Stimulated activated CD8-positive, alpha-beta memory T cell treated with anti-CD3 and anti-CD28 coated beads, Interleukin-2, amount 100 ng/mL, for 48 hours (primary cell): ENCODE measurements at regions not wholly inside any gene's neighbourhood (a gene's known extent, or its start where the extent isn't known, plus 50 kb on each side); places are given as distances from the start of the nearest gene placed in this dataset.
"Not testable (repeated sequence)": the region's sequence is repeated elsewhere in the genome, so short reads cannot be mapped to it uniquely, and the experiment has no call there.

ENCODE experiments used
- DNase-seq, 2 donors: peaks; one replicate each; pipeline ENCODE4 v3.0.0-alpha.2; 2020; ENCODE audit warnings: low read depth in 2 of 2

GRCh38 chr2:117359266-117359914, 455.1 kb upstream of the DDX18 start:
- no peak for DNase-seq

GRCh38 chr2:117360586-117360985, 453.9 kb upstream of the DDX18 start:
- DNase-seq: no peak

GRCh38 chr2:117378653-117379052, 435.8 kb upstream of the DDX18 start:
- no peak for DNase-seq

DNA sequence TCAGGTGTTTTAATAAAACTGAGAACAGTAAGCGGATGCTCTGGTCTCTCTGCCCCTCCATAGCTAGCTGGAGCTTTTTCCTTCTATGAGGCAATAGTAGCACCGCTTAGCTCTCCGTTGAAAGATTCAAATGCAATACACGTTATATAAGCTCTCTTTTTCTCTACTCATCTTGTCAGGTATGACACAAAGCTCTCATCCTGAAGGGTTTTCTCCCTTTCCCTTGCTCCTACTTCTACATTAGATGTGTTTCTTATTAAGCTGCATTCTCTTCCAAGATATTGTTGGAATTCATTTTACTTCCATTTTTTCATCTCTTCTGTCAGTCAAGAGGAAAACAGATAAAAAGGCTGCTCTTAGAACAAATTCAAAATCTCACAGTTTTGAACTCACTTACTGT, 434.6 kb upstream of the DDX18 start:
- no peak for DNase-seq

DNA sequence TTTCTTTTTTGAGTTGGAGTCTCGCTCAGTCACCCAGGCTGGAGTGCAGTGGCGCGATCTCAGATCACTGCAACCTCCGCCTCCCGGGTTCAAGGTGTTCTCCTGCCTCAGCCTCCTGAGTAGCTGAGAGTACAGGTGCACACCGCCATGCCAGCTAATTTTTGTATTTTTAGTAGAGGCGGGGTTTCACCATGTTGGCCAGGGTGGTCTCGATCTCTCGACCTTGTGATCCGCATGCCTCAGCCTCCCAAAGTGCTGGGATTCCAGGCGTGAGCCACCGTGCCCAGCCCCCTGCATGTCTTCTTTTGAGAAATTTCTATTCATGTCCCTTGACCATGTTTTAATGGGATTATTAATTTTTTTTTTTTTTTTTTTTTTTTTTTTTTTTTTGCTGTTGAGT, 430.5 kb upstream of the DDX18 start:
- not testable (repeated sequence) for DNase-seq

- no peak for DNase-seq
Observed at GRCh38 chr2:117396161-117396560, 418.3 kb upstream of the DDX18 start.

DNA sequence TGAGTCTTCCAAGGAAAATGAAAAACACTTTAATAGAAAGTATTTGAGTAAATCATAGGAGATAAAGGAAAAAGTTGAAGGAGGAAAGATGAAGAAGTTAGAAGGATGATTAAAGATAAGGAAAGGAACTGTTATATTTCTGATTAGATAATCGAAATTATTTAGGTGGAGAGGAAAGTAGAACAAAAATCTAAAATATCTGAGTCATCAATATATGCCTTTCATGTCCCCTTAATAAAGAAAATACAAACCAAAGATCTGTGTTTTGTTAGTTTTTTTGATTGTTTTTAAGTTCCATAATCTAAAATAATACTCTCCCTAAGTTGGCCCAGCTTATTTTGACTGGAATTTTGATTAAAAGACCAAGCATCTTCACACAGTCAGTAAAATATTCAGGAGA, 412.9 kb upstream of the DDX18 start:
- no peak for DNase-seq

GRCh38 chr2:117406443-117406842, 408.0 kb upstream of the DDX18 start:
- no peak for DNase-seq

DNA sequence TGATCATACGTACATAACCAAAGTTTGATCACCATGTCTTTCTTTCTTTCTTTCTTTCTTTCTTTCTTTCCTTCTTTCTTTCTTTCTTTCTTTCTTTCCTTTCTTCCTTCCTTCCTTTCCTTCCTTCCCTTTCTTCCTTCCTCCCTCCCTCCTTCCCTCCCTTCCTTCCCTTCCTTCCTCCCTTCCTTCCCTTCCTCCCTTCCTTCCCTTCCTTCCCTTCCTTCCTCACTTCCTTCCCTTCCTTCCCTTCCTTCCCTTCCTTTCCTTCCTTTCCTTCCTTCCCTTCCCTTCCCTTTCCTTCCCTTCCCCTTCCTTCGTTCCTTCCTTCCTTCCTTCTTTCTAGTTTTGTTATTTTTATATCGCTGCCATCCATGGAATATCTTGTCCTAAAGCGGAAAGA, 406.7 kb upstream of the DDX18 start:
- DNase-seq: no peak

DNA sequence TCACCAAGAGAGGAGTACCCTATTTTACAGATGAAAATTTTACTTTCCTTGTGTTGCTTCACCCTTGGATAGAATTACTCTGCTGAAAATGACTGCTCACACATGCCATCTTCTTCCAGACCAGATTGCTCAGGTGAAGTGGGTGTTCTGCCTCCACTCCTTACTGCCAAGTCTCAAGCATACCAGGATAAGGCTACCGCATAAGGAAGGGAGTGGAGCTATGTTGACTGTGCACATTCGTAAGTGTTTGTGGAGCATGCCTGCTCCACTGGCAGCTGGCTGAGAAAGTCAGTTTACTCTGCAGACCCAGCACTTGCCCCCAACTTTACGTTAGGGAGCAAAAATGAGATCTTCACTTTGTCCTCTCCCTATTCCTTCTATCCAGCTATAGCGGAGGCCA, 405.0 kb upstream of the DDX18 start:
- DNase-seq: no peak

GRCh38 chr2:117411983-117412382, 402.5 kb upstream of the DDX18 start:
- DNase-seq: no peak

DNA sequence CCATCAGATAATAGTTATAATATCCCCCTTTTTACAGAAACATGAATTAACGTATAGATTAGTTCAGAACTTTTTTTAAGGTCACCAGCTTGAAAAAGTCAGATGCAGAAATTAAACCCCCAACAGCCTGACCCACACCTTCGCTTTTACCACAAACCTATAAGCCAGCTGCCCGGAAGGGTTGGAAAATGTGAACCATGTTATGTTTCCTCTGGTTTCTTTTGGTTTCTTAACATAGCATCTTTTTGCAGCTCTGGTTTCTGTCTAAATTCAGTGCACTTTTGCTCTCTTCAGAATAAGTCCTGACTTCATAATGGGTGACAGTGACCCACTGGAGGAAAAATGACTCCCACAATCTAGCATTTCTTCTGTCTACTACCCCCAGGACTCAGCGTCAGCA, 381.7 kb upstream of the DDX18 start:
- no peak for DNase-seq

DNA sequence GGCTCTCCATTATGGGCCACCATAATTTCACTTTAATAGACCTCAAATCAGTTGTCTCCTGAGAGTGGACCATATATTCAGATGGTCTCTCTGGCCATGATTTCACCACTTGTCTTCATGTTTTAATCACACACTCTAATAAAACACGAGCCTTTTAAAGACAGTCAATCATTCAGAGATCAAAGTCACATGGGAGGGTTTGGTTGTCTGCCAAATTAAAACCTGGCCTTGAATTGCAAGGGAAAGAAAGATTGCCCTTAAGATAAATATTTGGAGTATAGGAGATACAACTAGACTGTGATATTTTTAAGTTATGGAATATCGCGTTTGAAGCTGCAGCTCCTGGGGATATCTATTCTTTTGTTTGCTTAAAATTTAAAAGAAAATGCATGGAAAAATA, 377.8 kb upstream of the DDX18 start:
- no peak for DNase-seq

- peak in 1 of 2 donors; percentile 1 for DNase-seq
Observed at GRCh38 chr2:117470311-117471095, 344.0 kb upstream of the DDX18 start.

GRCh38 chr2:117481608-117482007, 332.9 kb upstream of the DDX18 start:
- DNase-seq: no peak

DNA sequence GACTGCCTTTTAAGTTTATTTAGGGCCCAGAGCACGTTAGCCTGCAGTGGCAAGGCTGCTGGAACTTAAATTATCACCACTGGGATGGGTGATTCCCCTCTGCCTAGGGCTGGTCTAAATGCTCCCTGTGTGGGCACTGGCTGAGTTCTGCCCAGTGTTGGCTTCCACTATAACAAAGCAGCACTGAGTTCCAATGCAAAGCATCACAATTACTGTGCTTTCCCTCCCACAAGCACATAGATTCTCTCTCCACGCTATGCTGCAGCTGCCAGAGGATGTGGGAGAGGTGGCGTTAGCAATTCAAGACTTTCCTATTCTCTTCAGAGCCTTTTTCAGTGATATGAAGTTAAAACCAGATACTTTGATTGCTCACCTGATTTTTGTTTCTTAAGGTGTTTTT, 328.9 kb upstream of the DDX18 start:
- no peak for DNase-seq

GRCh38 chr2:117486081-117486480, 328.4 kb upstream of the DDX18 start:
- no peak for DNase-seq

GRCh38 chr2:117492209-117492851, 322.2 kb upstream of the DDX18 start:
- DNase-seq: no peak

DNA sequence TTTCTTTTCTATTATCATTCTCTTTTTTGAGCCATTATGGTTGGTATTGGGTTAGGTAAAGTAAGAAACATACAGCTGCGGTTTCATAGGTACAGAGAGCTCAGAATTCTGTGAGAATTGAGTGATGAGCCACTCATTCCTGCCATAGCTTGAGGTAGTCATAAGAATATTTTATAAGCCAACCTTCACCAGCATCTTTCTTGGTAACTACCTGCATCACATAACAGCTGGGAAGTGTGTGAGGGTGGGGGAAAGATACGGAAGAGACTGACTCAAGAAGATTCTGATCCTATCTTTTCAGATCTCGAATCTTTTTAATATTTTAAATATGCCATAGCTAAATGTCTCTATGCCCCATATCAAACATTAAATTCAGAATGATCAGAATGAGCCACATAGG, 313.8 kb upstream of the DDX18 start:
- no peak for DNase-seq

DNA sequence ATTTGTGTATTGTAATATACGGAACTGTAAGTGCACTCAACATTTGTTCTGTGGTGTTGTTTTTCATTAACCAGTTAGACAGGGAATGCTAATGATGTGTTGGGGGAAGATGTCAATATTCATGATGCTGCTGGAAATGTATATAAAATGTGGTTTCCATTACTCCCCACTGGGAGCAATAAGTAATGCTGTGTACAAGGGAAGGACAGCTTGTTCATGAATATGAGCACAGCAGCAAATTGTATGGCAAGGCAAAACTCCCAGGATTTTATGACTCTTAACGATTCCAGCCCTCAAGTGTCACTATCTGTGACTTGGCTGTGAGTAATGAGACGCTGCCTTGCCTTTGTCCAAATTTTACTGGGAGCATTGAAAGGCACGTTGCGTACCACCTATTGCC, 312.4 kb upstream of the DDX18 start:
- no peak for DNase-seq

DNA sequence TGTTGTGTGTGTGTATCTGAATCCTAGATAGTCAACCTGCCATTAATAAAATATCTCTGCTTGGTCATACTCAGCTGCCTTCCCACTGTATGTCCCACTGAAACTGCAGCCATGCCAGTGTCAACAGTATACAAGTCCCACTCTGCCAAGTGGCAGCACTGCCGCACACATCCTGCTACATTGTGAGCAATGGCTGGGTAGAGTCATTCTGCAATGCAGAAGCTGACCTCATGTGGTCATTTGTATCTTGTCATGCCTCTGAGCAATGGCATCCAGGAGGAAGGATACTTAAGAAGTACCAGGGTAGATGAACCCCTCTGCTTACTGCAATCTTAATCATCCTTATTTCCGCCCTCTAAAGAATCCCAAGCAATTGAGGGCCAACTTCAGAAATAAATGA, 302.2 kb upstream of the DDX18 start:
- DNase-seq: no peak

DNA sequence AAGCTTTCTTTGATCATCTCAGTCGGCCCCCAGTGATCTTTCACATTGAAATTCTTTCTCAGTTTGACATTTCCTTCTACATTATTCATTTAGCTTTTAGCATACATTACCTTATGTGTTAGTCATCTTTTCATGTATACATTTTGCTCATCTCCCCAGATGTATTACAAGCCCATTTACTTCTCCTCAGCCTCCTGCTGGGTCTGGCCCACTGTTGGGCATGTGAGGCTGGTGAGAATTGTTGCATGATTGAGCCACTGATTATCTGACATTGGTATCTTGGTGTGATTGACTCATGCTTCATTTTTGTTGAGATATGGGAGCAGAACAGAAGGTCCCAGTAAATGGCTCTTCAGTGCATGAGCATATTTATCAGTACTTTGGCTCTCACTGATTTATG, 300.1 kb upstream of the DDX18 start:
- no peak for DNase-seq

GRCh38 chr2:117519238-117519637, 295.3 kb upstream of the DDX18 start:
- DNase-seq: no peak
